ENCODE measurements at regions not wholly inside any gene's neighbourhood (a gene's known extent, or its start where the extent isn't known, plus 50 kb on each side); places are given as distances from the start of the nearest gene placed in this dataset.

- TF ChIP-seq CTCF (IDR thresholded peaks at IDR 0.05) (no peak), POLR2A (IDR thresholded peaks at IDR 0.05) (no peak)
Observed at GRCh38 chr3:83438188-83438587, 1520.6 kb upstream of the CADM2 start.

Measured in breast epithelium (tissue), 3 donors.